HepG2 (cell line): ENCODE measurements at regions not wholly inside any gene's neighbourhood (a gene's known extent, or its start where the extent isn't known, plus 50 kb on each side); places are given as distances from the start of the nearest gene placed in this dataset.

ENCODE experiments used
- EP300 ChIP-seq, 3 experiments: sonication (generic) in 1 of 3; formaldehyde crosslinking in 1 of 3; IDR thresholded peaks; 2 replicates each; pipeline versions ENCODE4 v1.5.1 to v1.6.1; 2011 to 2020; ENCODE audit warnings: low read depth in 2 of 3, low read length in 2 of 3, borderline replicate concordance in 1 of 3, improper control_type of control experiment in 1 of 3, mild to moderate bottlenecking in 1 of 3, missing genetic modification reagents in 1 of 3, moderate library complexity in 1 of 3
- KDM1A ChIP-seq: IDR thresholded peaks from 2 replicates; pipeline ENCODE4 v1.6.1; 2016; ENCODE audit warnings: missing compliant biosample characterization
- MTA3 ChIP-seq: sonication (generic); formaldehyde crosslinking; IDR thresholded peaks from 2 replicates; pipeline ENCODE4 v1.4.0; 2020; ENCODE audit warnings: missing genetic modification reagents
- REPIN1 ChIP-seq: sonication (generic); formaldehyde crosslinking; IDR thresholded peaks from 2 replicates; pipeline ENCODE4 v1.8.0; 2022; ENCODE audit warnings: missing genetic modification reagents, low read depth, mild to moderate bottlenecking, borderline replicate concordance
- TRIM22 ChIP-seq: fragments of 450-650 bp; IDR thresholded peaks from 2 replicates; pipeline ENCODE4 v1.6.1; 2017

- TF ChIP-seq KDM1A = peak; percentile 47; the same call in 1 of the 2 replicates
- no peak for TF ChIP-seq MTA3 (CRISPR knock-in tag)
- no peak for TF ChIP-seq TRIM22
- TF ChIP-seq EP300 (IDR thresholded peaks at IDR 0.05; ENCODE audit: low read depth in 2 of 2, low read length in 2 of 2) = peak in 1 of 2 experiments; percentile 77; a peak in 2 of 4 replicates
- TF ChIP-seq EP300 (CRISPR knock-in tag; IDR thresholded peaks at IDR 0.05; ENCODE audit: borderline replicate concordance) = no peak
- TF ChIP-seq REPIN1 (CRISPR knock-in tag) = no peak
These were observed 194.9 kb upstream of the HAAO start for GRCh38 chr2:42987112-42987922.
